ENCODE measurements at regions not wholly inside any gene's neighbourhood (a gene's known extent, or its start where the extent isn't known, plus 50 kb on each side); places are given as distances from the start of the nearest gene placed in this dataset.

DNA sequence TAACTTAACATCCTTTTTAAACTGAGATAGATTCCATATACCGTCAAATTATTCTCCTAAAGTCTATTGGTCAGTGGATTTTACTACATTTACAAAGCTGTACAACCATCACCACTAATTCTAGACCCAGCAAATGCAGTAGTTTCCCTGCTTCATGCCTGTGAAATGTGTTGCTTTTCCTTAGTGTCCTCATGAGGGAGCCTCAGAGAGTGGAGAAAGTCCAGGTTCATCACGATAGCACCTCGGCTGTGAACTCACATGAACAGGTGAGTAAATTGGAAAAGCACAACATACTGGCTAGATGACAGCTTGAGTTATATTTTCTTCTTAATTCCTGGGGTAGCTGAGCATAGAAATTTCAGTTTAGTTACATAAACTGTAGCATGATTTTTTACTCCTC lies 653.7 kb downstream of the MTRR start:
- H4K20me1 ChIP-seq (ENCODE audit: insufficient read depth), result no peaks in the 10 kb centered on the region
- H3K9me3 ChIP-seq (ENCODE audit: low read length), result no peaks in the 10 kb centered on the region
- H3F3A ChIP-seq (ENCODE audit: insufficient read depth, low read length, poor library complexity, severe bottlenecking), result no peaks in the 10 kb centered on the region
- H3K36me3 ChIP-seq (ENCODE audit: insufficient read depth, low read length), result no peaks in the 10 kb centered on the region
- no peak overlapping the region for H3K27ac ChIP-seq (ENCODE audit: low read length)
- H3K4me3 ChIP-seq (ENCODE audit: low read length), result no peak overlapping the region
- H3K27me3 ChIP-seq (ENCODE audit: insufficient read depth, low read depth, low read length), result no peaks in the 10 kb centered on the region
- H2AFZ ChIP-seq (ENCODE audit: low read depth, low read length), result no peak overlapping the region
- H3K4me2 ChIP-seq (ENCODE audit: low read length), result no peak overlapping the region
- H3K9me2 ChIP-seq (ENCODE audit: insufficient read depth, low read length), result no peaks in the 10 kb centered on the region
- H3K79me2 ChIP-seq (replicated peaks; ENCODE audit: insufficient read depth, low read length), result no peaks in the 10 kb centered on the region
- H3K9ac ChIP-seq (ENCODE audit: low read length), result no peak overlapping the region
- no peak for TF ChIP-seq EP300 (conservative IDR thresholded peaks at IDR 0.05; ENCODE audit: poor library complexity, severe bottlenecking)
- no peak for TF ChIP-seq TAF1 (IDR thresholded peaks at IDR 0.05; ENCODE audit: low read depth)
- TF ChIP-seq RAD21 (conservative IDR thresholded peaks at IDR 0.05), result no peak
- no peak for TF ChIP-seq SMC3 (conservative IDR thresholded peaks at IDR 0.05; ENCODE audit: poor library complexity)
- no peak for TF ChIP-seq EZH2 (IDR thresholded peaks at IDR 0.05; ENCODE audit: borderline replicate concordance, insufficient read depth, low read length, poor library complexity, severe bottlenecking)
- TF ChIP-seq POLR2AphosphoS5 (IDR thresholded peaks at IDR 0.05), result no peak
- no peak for TF ChIP-seq MXI1 (conservative IDR thresholded peaks at IDR 0.05; ENCODE audit: poor library complexity, severe bottlenecking)
- TF ChIP-seq, protein P1, sequence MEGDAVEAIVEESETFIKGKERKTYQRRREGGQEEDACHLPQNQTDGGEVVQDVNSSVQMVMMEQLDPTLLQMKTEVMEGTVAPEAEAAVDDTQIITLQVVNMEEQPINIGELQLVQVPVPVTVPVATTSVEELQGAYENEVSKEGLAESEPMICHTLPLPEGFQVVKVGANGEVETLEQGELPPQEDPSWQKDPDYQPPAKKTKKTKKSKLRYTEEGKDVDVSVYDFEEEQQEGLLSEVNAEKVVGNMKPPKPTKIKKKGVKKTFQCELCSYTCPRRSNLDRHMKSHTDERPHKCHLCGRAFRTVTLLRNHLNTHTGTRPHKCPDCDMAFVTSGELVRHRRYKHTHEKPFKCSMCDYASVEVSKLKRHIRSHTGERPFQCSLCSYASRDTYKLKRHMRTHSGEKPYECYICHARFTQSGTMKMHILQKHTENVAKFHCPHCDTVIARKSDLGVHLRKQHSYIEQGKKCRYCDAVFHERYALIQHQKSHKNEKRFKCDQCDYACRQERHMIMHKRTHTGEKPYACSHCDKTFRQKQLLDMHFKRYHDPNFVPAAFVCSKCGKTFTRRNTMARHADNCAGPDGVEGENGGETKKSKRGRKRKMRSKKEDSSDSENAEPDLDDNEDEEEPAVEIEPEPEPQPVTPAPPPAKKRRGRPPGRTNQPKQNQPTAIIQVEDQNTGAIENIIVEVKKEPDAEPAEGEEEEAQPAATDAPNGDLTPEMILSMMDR (IDR thresholded peaks at IDR 0.05; ENCODE audit: poor library complexity, severe bottlenecking), result no peak

DNA sequence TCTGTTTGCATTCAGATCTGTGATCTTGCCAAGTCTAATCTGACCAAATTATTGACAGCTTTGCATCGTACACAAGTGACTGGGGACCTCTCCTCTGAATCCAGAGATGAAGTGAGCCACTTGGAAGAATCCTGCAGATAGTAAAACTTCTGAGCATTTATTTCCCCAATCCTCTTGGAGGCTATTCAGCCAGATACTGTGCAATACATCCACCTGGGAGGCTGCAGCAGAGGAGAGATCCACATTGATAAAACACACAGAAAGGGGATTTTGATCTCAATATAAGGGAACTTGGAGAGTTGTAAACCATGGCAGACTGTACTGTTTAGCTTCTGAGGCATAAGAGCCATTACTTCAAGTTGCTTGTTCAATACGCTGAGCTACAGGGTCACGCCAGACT lies 654.6 kb downstream of the MTRR start:
- H3K9me2 ChIP-seq (ENCODE audit: insufficient read depth, low read length), result no peaks in the 10 kb centered on the region
- H3K27ac ChIP-seq (ENCODE audit: low read length), result no peak overlapping the region
- H3K79me2 ChIP-seq (replicated peaks; ENCODE audit: insufficient read depth, low read length), result no peaks in the 10 kb centered on the region
- H3F3A ChIP-seq (ENCODE audit: insufficient read depth, low read length, poor library complexity, severe bottlenecking), result no peaks in the 10 kb centered on the region
- TF ChIP-seq REST (IDR thresholded peaks at IDR 0.05; ENCODE audit: borderline replicate concordance), result no peak
- TF ChIP-seq POLR2AphosphoS5 (IDR thresholded peaks at IDR 0.05), result no peak
- TF ChIP-seq EP300 (conservative IDR thresholded peaks at IDR 0.05; ENCODE audit: poor library complexity, severe bottlenecking), result no peak
- TF ChIP-seq SMC3 (conservative IDR thresholded peaks at IDR 0.05; ENCODE audit: poor library complexity), result no peak
- TF ChIP-seq RAD21 (conservative IDR thresholded peaks at IDR 0.05), result no peak
- TF ChIP-seq MXI1 (conservative IDR thresholded peaks at IDR 0.05; ENCODE audit: poor library complexity, severe bottlenecking), result no peak
- no peak for TF ChIP-seq TAF1 (IDR thresholded peaks at IDR 0.05; ENCODE audit: low read depth)
- no peak for TF ChIP-seq EZH2 (IDR thresholded peaks at IDR 0.05; ENCODE audit: borderline replicate concordance, insufficient read depth, low read length, poor library complexity, severe bottlenecking)
- TF ChIP-seq, protein P1 (IDR thresholded peaks at IDR 0.05; ENCODE audit: poor library complexity, severe bottlenecking), result no peak
- H3K9me3 ChIP-seq (ENCODE audit: low read length), result no peaks in the 10 kb centered on the region
- no peaks in the 10 kb centered on the region for H3K36me3 ChIP-seq (ENCODE audit: insufficient read depth, low read length)
- no peak overlapping the region for H3K4me3 ChIP-seq (ENCODE audit: low read length)
- H3K27me3 ChIP-seq (ENCODE audit: insufficient read depth, low read depth, low read length), result no peaks in the 10 kb centered on the region
- no peak overlapping the region for H2AFZ ChIP-seq (ENCODE audit: low read depth, low read length)
- no peak overlapping the region for H3K4me2 ChIP-seq (ENCODE audit: low read length)
- no peaks in the 10 kb centered on the region for H4K20me1 ChIP-seq (ENCODE audit: insufficient read depth)
- H3K9ac ChIP-seq (ENCODE audit: low read length), result no peak overlapping the region

All from neural cell (in vitro differentiated cells).